HCT116 (cell line): ENCODE measurements at regions not wholly inside any gene's neighbourhood (a gene's known extent, or its start where the extent isn't known, plus 50 kb on each side); places are given as distances from the start of the nearest gene placed in this dataset.

Source experiments
- ATAC-seq: fragments of 200-7000 bp; cut with Tn5 transposase; 2 replicates; pipeline ENCODE4 v1.9.1; 2020; ENCODE audit warnings: mild to moderate bottlenecking, moderate library complexity
- BruUV-seq: library from RNA; stranded (reverse); fragments of 400-500 nt; replicated peaks from 2 replicates; lab custom pipeline; 2021; lab: Mats Ljungman, UMichigan
- CTCF ChIA-PET: fragments of 300-600 bp; sonication (Branson Sonifier 250); formaldehyde crosslinking; loops from one replicate; lab custom pipeline; 2021; ENCODE audit warnings: antibody characterized with exemption; lab: Charles Lee
- POLR2A ChIA-PET: fragments of 300-600, 350-600 bp; sonication (Branson Sonifier 250); formaldehyde crosslinking; loops from one replicate; lab custom pipeline; 2021; ENCODE audit warnings: antibody characterized with exemption; lab: Charles Lee
- RAD21 ChIA-PET, 2 experiments: fragments of 300-600 bp; sonication (Branson Sonifier 250); formaldehyde crosslinking; loops; one replicate each; lab custom pipeline; 2023; ENCODE audit warnings: low total read pairs in 2 of 2; ENCODE audit not compliant: uncharacterized antibody in 2 of 2, unreplicated experiment in 2 of 2, low non-redundant PET in 1 of 2; lab: Charles Lee
- DNase-seq: peaks from one replicate; pipeline ENCODE4 v3.0.0-alpha.2; 2010; ENCODE audit warnings: low read depth, low spot score
- H2AFZ ChIP-seq: fragments of 200-600 bp; shearing (Covaris generic), sonication (generic); 2 replicates; pipeline ENCODE4 v1.6.1; 2017; ENCODE audit warnings: low read depth, mixed run types, mixed read lengths, antibody characterized with exemption, low read length; ENCODE audit not compliant: poor library complexity, severe bottlenecking
- H3K27ac ChIP-seq: 2 replicates; pipeline ENCODE4 v1.5.1; 2012; ENCODE audit warnings: low read depth, low read length
- H3K27me3 ChIP-seq: fragments of 200-600 bp; sonication (generic); 2 replicates; pipeline ENCODE4 v1.6.1; 2016; ENCODE audit warnings: mixed run types, low read length, mixed read lengths; ENCODE audit not compliant: insufficient read depth
- H3K36me3 ChIP-seq, 2 experiments: fragments of 200-500 bp in 1 of 2; fragments of 200-600 bp in 1 of 2; sonication (Bioruptor generic) in 1 of 2; sonication (generic) in 1 of 2; 2 replicates each; pipeline versions ENCODE4 v1.5.1 to v1.6.1; 2014 to 2016; ENCODE audit warnings: low read length in 2 of 2, inconsistent platforms in 1 of 2, mixed read lengths in 1 of 2, mixed run types in 1 of 2; ENCODE audit not compliant: insufficient read depth in 2 of 2, control insufficient read depth in 1 of 2
- H3K4me1 ChIP-seq, 2 experiments: fragments of 200-600 bp in 1 of 2; sonication (generic) in 1 of 2; 2 replicates each; pipeline versions ENCODE4 v1.5.1 to v1.6.1; 2012 to 2017; ENCODE audit warnings: low read length in 2 of 2, inconsistent platforms in 1 of 2, mild to moderate bottlenecking in 1 of 2, mixed read lengths in 1 of 2, mixed run types in 1 of 2, moderate library complexity in 1 of 2; ENCODE audit not compliant: insufficient read depth in 2 of 2, control insufficient read depth in 1 of 2
- H3K4me2 ChIP-seq: fragments of 200-600 bp; sonication (generic); 2 replicates; pipeline ENCODE4 v1.6.1; 2017; ENCODE audit warnings: mixed run types, low read length, mixed read lengths
- H3K4me3 ChIP-seq, 2 experiments: fragments of 200-600 bp in 1 of 2; sonication (generic) in 1 of 2; replicated peaks in 1 of 2; 2 replicates each; pipeline ENCODE4 v1.5.1; 2011 to 2016; ENCODE audit warnings: low read length in 2 of 2, control low read depth in 1 of 2, low read depth in 1 of 2, mild to moderate bottlenecking in 1 of 2, mixed read lengths in 1 of 2, mixed run types in 1 of 2
- H3K79me2 ChIP-seq: fragments of 200-600 bp; sonication (generic); 2 replicates; pipeline ENCODE4 v1.6.1; 2017; ENCODE audit warnings: mild to moderate bottlenecking, mixed run types, low read length, moderate library complexity, mixed read lengths; ENCODE audit not compliant: insufficient read depth
- H3K9ac ChIP-seq: fragments of 200-600 bp; sonication (generic); 2 replicates; pipeline ENCODE4 v1.6.1; 2016; ENCODE audit warnings: low read length, mixed read lengths
- H3K9me2 ChIP-seq: fragments of 200-600 bp; sonication (generic), shearing (Covaris generic); 2 replicates; pipeline ENCODE4 v1.6.1; 2017; ENCODE audit warnings: mixed run types, mild to moderate bottlenecking, moderate library complexity; ENCODE audit not compliant: insufficient read depth
- H3K9me3 ChIP-seq, 2 experiments: fragments of 200-500 bp in 1 of 2; fragments of 200-600 bp in 1 of 2; sonication (Bioruptor generic) in 1 of 2; sonication (generic) in 1 of 2; 2 replicates each; pipeline ENCODE4 v1.6.1; 2014 to 2017; ENCODE audit warnings: low read length in 2 of 2, mixed read lengths in 2 of 2, inconsistent platforms in 1 of 2, low read depth in 1 of 2, mild to moderate bottlenecking in 1 of 2, mixed run types in 1 of 2, moderate library complexity in 1 of 2; ENCODE audit not compliant: control insufficient read depth in 1 of 2, insufficient read depth in 1 of 2
- H4K20me1 ChIP-seq: fragments of 200-600 bp; sonication (generic), shearing (Covaris generic); 2 replicates; pipeline ENCODE4 v1.6.1; 2017; ENCODE audit warnings: mixed run types, mild to moderate bottlenecking, moderate library complexity; ENCODE audit not compliant: insufficient read depth
- EGR1 ChIP-seq: IDR thresholded peaks from 2 replicates; pipeline ENCODE4 v1.6.1; 2012; ENCODE audit warnings: low read depth
- ELF1 ChIP-seq: IDR thresholded peaks from 2 replicates; pipeline ENCODE4 v1.6.1; 2012; ENCODE audit warnings: low read depth, borderline replicate concordance
- JUND ChIP-seq: IDR thresholded peaks from 2 replicates; pipeline ENCODE4 v1.6.1; 2012
- POLR2A ChIP-seq: IDR thresholded peaks from 2 replicates; pipeline ENCODE4 v1.7.0; 2011; ENCODE audit warnings: borderline replicate concordance; ENCODE audit not compliant: insufficient read depth, insufficient read length; ENCODE audit errors: extremely low read depth
- SIN3A ChIP-seq: IDR thresholded peaks from 2 replicates; pipeline ENCODE4 v1.6.1; 2012; ENCODE audit warnings: low read depth
- SP1 ChIP-seq: IDR thresholded peaks from 2 replicates; pipeline ENCODE4 v1.6.1; 2012; ENCODE audit warnings: low read depth
- intact Hi-C: fragments of 100-400 bp; cut with micrococcal nuclease; formaldehyde crosslinking; loops from 2 replicates; pipeline ENCODE4 v1.10.0; 2022
- TF ChIP-seq, protein P1 (sequence below), 3 experiments: fragments of 200-600 bp in 1 of 3; sonication (generic) in 1 of 3; IDR thresholded peaks in 2 of 3; conservative IDR thresholded peaks in 1 of 3; 2 replicates each; pipeline ENCODE4 v1.5.1; 2012 to 2017; ENCODE audit warnings: low read depth in 2 of 3, low read length in 2 of 3, antibody characterized with exemption in 1 of 3, borderline replicate concordance in 1 of 3, control low read depth in 1 of 3, mild to moderate bottlenecking in 1 of 3, mixed read lengths in 1 of 3, mixed run types in 1 of 3, moderate library complexity in 1 of 3; ENCODE audit not compliant: insufficient read depth in 1 of 3

GRCh38 chr6:37558168-37558567 is 58.5 kb upstream of the CCDC167 start:
- no peak for ATAC-seq
- H3K27me3 ChIP-seq, result no peaks in the 10 kb centered on the region
- H3K79me2 ChIP-seq, result no peaks in the 10 kb centered on the region
- H3K9me3 ChIP-seq, result no peaks in the 10 kb centered on the region
- ChIA-PET CTCF (interaction anchor here (0.9 kb wide), 1 partner anchor 9 kb away, joined by 3 read pairs; no protein-coding TSS in a partner anchor), POLR2A (no interaction called here), RAD21 (no interaction called here)
- TF ChIP-seq SIN3A, result no peak
- no peak overlapping the region for H3K9ac ChIP-seq
- H3K4me3 ChIP-seq, result no peak overlapping the region
- no peaks in the 10 kb centered on the region for H3K36me3 ChIP-seq
- H2AFZ ChIP-seq, result no peak overlapping the region
- H3K27ac ChIP-seq, result no peak overlapping the region
- H3K4me1 ChIP-seq, result peaks cover 13 to 51% of the 10 kb centered on the region in 2 experiments
- no peaks in the 10 kb centered on the region for H3K9me2 ChIP-seq
- no peaks in the 10 kb centered on the region for H4K20me1 ChIP-seq
- intact Hi-C loops, result no loop called here
- no peak for DNase-seq
- peak overlapping the region; percentile 15; the same call in 1 of the 2 replicates for H3K4me2 ChIP-seq
- BruUV-seq, result no TSS peak

DNA sequence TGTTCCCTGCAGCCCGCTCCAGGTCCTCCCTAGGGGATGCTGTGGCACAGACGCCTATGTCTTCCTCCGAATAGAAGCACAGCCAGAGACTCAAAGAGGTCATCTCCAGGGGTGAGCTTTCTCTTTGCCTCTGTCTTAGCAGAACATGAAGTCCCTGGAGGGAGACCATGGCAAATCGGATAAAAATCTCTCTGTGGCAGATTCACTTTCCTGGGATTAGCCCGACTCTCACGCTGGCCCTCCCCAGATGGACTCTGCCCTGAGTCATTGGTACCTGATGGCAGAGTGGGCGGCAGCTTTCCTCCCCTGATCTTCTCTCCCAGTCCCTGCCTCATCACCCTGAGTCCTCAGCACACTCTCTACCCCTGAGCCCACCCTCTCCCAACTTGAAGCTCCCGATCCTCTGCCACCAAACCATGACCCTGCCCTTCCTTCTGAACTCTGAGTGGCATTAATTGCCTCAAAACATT is 58.0 kb upstream of the CCDC167 start:
- peak overlapping the region; percentile 15; the same call in 1 of the 2 replicates for H3K4me2 ChIP-seq
- TF ChIP-seq, protein P1, sequence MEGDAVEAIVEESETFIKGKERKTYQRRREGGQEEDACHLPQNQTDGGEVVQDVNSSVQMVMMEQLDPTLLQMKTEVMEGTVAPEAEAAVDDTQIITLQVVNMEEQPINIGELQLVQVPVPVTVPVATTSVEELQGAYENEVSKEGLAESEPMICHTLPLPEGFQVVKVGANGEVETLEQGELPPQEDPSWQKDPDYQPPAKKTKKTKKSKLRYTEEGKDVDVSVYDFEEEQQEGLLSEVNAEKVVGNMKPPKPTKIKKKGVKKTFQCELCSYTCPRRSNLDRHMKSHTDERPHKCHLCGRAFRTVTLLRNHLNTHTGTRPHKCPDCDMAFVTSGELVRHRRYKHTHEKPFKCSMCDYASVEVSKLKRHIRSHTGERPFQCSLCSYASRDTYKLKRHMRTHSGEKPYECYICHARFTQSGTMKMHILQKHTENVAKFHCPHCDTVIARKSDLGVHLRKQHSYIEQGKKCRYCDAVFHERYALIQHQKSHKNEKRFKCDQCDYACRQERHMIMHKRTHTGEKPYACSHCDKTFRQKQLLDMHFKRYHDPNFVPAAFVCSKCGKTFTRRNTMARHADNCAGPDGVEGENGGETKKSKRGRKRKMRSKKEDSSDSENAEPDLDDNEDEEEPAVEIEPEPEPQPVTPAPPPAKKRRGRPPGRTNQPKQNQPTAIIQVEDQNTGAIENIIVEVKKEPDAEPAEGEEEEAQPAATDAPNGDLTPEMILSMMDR (IDR thresholded peaks at IDR 0.05 in 2 of 3, conservative IDR thresholded peaks at IDR 0.05 in 1 of 3; ENCODE audit: borderline replicate concordance in 1 of 3, insufficient read depth in 1 of 3, low read depth in 2 of 3, low read length in 2 of 3), result no peak
- TF ChIP-seq ELF1 (no peak), SIN3A (no peak), JUND (no peak), POLR2A (no peak), SP1 (no peak), EGR1 (peak; percentile 21; the same call in 1 of the 2 replicates)
- no peaks in the 10 kb centered on the region for H3K27me3 ChIP-seq
- ChIA-PET CTCF (interaction anchor here (0.9 kb wide), 1 partner anchor 9 kb away, joined by 3 read pairs; no protein-coding TSS in a partner anchor), POLR2A (no interaction called here), RAD21 (no interaction called here)
- no peak for DNase-seq
- H4K20me1 ChIP-seq, result no peaks in the 10 kb centered on the region
- H3K9me2 ChIP-seq, result no peaks in the 10 kb centered on the region
- ATAC-seq, result no peak
- no TSS peak for BruUV-seq
- no peaks in the 10 kb centered on the region for H3K79me2 ChIP-seq
- H3K9me3 ChIP-seq, result no peaks in the 10 kb centered on the region
- intact Hi-C loops, result no loop called here
- no peak overlapping the region for H2AFZ ChIP-seq
- no peak overlapping the region; the same call in 1 of the 2 replicates for H3K9ac ChIP-seq
- peaks cover 16 to 55% of the 10 kb centered on the region in 2 experiments for H3K4me1 ChIP-seq
- H3K4me3 ChIP-seq, result no peak overlapping the region
- no peak overlapping the region for H3K27ac ChIP-seq
- H3K36me3 ChIP-seq, result no peaks in the 10 kb centered on the region
